GM23338 (cell line): ENCODE measurements at regions not wholly inside any gene's neighbourhood (a gene's known extent, or its start where the extent isn't known, plus 50 kb on each side); places are given as distances from the start of the nearest gene placed in this dataset.

Experiments used
- ATAC-seq: fragments of 200-7000 bp; cut with Tn5 transposase; 3 replicates; pipeline ENCODE4 v1.9.1; 2020
- DNase-seq: peaks from one replicate; pipeline ENCODE4 v3.0.0-alpha.2; 2015; ENCODE audit warnings: low spot score
- H2AFZ ChIP-seq: fragments of 200-600 bp; sonication (generic); 2 replicates; pipeline ENCODE4 v1.8.0; 2016; ENCODE audit warnings: antibody characterized with exemption, mild to moderate bottlenecking, moderate library complexity
- H3F3A ChIP-seq: fragments of 200-600 bp; sonication (generic); replicated peaks from 2 replicates; pipeline ENCODE4 v1.8.0; 2017; ENCODE audit warnings: antibody characterized with exemption, mixed run types, low read depth
- H3K27ac ChIP-seq: fragments of 200-600 bp; sonication (generic); 2 replicates; pipeline ENCODE4 v1.6.1; 2016; ENCODE audit warnings: low read depth
- H3K27me3 ChIP-seq: fragments of 200-600 bp; sonication (generic); 2 replicates; pipeline ENCODE4 v1.8.0; 2016; ENCODE audit warnings: mild to moderate bottlenecking, mixed run types, moderate library complexity; ENCODE audit not compliant: insufficient read depth
- H3K36me3 ChIP-seq: fragments of 200-600 bp; sonication (generic); 2 replicates; pipeline ENCODE4 v1.8.0; 2016; ENCODE audit warnings: mild to moderate bottlenecking; ENCODE audit not compliant: insufficient read depth
- H3K4me1 ChIP-seq: fragments of 200-600 bp; sonication (generic); 2 replicates; pipeline ENCODE4 v1.8.0; 2016; ENCODE audit warnings: mild to moderate bottlenecking, moderate library complexity; ENCODE audit not compliant: insufficient read depth
- H3K4me2 ChIP-seq: fragments of 200-600 bp; sonication (generic); 2 replicates; pipeline ENCODE4 v1.7.1; 2017; ENCODE audit warnings: mixed run types
- H3K4me3 ChIP-seq: fragments of 200-600 bp; sonication (generic); 2 replicates; pipeline ENCODE4 v1.6.1; 2016; ENCODE audit warnings: mixed run types
- H3K79me2 ChIP-seq: fragments of 200-600 bp; sonication (generic); replicated peaks from 2 replicates; pipeline ENCODE4 v1.8.0; 2017; ENCODE audit warnings: mild to moderate bottlenecking; ENCODE audit not compliant: insufficient read depth
- H3K9me2 ChIP-seq: fragments of 200-600 bp; sonication (generic); 2 replicates; pipeline ENCODE4 v1.8.0; 2017; ENCODE audit not compliant: insufficient read depth
- H4K20me1 ChIP-seq: fragments of 200-600 bp; sonication (generic); replicated peaks from 2 replicates; pipeline ENCODE4 v1.8.0; 2017; ENCODE audit warnings: mild to moderate bottlenecking; ENCODE audit not compliant: insufficient read depth
- H3K27ac Mint-ChIP-seq: 2 replicates; pipeline ENCODE4 v1.8.0; 2020; ENCODE audit warnings: inconsistent platforms, mild to moderate bottlenecking, moderate library complexity, mixed read lengths
- H3K27me3 Mint-ChIP-seq: 3 replicates; pipeline ENCODE4 v1.8.0; 2022; ENCODE audit warnings: low read depth, mild to moderate bottlenecking, moderate library complexity, mixed read lengths, inconsistent platforms; ENCODE audit not compliant: insufficient read depth, poor library complexity
- H3K36me3 Mint-ChIP-seq: 3 replicates; pipeline ENCODE4 v1.8.0; 2021; ENCODE audit warnings: low read depth, mild to moderate bottlenecking, inconsistent platforms, moderate library complexity, mixed read lengths
- H3K4me1 Mint-ChIP-seq: 3 replicates; pipeline ENCODE4 v1.8.0; 2020; ENCODE audit warnings: mild to moderate bottlenecking, inconsistent platforms, mixed read lengths
- H3K4me3 Mint-ChIP-seq: 3 replicates; pipeline ENCODE4 v1.8.0; 2021; ENCODE audit warnings: moderate library complexity, mild to moderate bottlenecking, inconsistent platforms, mixed read lengths
- H3K9me3 Mint-ChIP-seq: 3 replicates; pipeline ENCODE4 v1.8.0; 2020; ENCODE audit warnings: moderate library complexity, mild to moderate bottlenecking, inconsistent platforms, mixed read lengths
- CREB1 ChIP-seq: fragments of 250-450 bp; sonication (Bioruptor Pico); IDR thresholded peaks from 2 replicates; pipeline ENCODE4 v1.5.0; 2020; ENCODE audit warnings: low read depth, mild to moderate bottlenecking, moderate library complexity
- EZH2phosphoT487 ChIP-seq: fragments of 200-600 bp; sonication (generic); IDR thresholded peaks from one replicate; pipeline ENCODE4 v1.8.1; 2018; ENCODE audit warnings: antibody characterized with exemption; ENCODE audit not compliant: unreplicated experiment
- POLR2AphosphoS5 ChIP-seq: IDR thresholded peaks from 2 replicates; pipeline ENCODE4 v1.6.1; 2016; ENCODE audit warnings: antibody characterized with exemption, low read depth
- STAT1 ChIP-seq: IDR thresholded peaks from one replicate; pipeline ENCODE4 v1.6.1; 2016; ENCODE audit warnings: antibody characterized with exemption; ENCODE audit not compliant: unreplicated experiment
- ZNF331 ChIP-seq: fragments of 250-450 bp; sonication (Bioruptor Pico); IDR thresholded peaks from 2 replicates; pipeline ENCODE4 v1.5.0; 2020; ENCODE audit warnings: low read depth, mild to moderate bottlenecking, moderate library complexity
- TF ChIP-seq, protein P1 (sequence below): IDR thresholded peaks from one replicate; pipeline ENCODE4 v1.6.1; 2018; ENCODE audit warnings: antibody characterized with exemption; ENCODE audit not compliant: unreplicated experiment
- TF ChIP-seq, protein P2 (sequence below): IDR thresholded peaks from 2 replicates; pipeline ENCODE4 v1.6.1; 2016; ENCODE audit warnings: antibody characterized with exemption
- TF ChIP-seq, protein P3 (sequence below): fragments of 250-450 bp; sonication (Bioruptor Pico); IDR thresholded peaks from 2 replicates; pipeline ENCODE4 v1.5.0; 2020; ENCODE audit warnings: mild to moderate bottlenecking, moderate library complexity

DNA sequence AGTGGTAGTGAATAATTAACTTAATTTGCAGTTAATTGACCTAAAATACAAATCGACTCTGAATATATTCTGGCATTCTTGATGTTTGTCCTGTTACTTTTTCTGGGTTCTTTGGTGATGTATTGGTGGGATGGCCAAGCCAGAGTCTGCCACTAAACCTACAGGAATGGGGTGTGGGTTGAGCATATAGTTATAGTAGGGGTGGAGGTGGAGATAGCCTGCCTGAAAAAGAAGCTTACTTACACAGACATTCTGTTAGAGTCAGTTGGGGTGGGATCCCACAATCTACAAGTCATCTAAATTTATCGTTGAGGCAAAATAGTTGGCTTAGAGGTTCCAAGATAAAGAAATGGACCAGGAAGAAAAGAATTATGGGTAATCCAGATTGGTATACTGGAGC is 787.7 kb downstream of the TMTC2 start:
- no peak overlapping the region for H3K4me3 Mint-ChIP-seq
- H3K4me3 ChIP-seq: no peak overlapping the region
- no peaks in the 10 kb centered on the region for H3K27me3 ChIP-seq
- H3K27me3 Mint-ChIP-seq: no peaks in the 10 kb centered on the region
- H3K27ac Mint-ChIP-seq: no peak overlapping the region
- no peaks in the 10 kb centered on the region for H3F3A ChIP-seq
- no peaks in the 10 kb centered on the region for H4K20me1 ChIP-seq
- H3K4me2 ChIP-seq: no peak overlapping the region
- ATAC-seq (no peak), DNase-seq (no peak)
- H3K36me3 ChIP-seq: no peaks in the 10 kb centered on the region
- H3K4me1 Mint-ChIP-seq: peaks cover 21% of the 10 kb centered on the region
- no peaks in the 10 kb centered on the region for H3K79me2 ChIP-seq
- no peak for TF ChIP-seq CREB1 (CRISPR knock-in tag)
- no peak overlapping the region for H3K27ac ChIP-seq
- peaks cover 4% of the 10 kb centered on the region; the same call in 1 of the 2 replicates for H3K4me1 ChIP-seq
- no peaks in the 10 kb centered on the region for H3K9me3 Mint-ChIP-seq
- H3K9me2 ChIP-seq: no peaks in the 10 kb centered on the region
- no peak overlapping the region for H2AFZ ChIP-seq
- H3K36me3 Mint-ChIP-seq: no peaks in the 10 kb centered on the region

DNA sequence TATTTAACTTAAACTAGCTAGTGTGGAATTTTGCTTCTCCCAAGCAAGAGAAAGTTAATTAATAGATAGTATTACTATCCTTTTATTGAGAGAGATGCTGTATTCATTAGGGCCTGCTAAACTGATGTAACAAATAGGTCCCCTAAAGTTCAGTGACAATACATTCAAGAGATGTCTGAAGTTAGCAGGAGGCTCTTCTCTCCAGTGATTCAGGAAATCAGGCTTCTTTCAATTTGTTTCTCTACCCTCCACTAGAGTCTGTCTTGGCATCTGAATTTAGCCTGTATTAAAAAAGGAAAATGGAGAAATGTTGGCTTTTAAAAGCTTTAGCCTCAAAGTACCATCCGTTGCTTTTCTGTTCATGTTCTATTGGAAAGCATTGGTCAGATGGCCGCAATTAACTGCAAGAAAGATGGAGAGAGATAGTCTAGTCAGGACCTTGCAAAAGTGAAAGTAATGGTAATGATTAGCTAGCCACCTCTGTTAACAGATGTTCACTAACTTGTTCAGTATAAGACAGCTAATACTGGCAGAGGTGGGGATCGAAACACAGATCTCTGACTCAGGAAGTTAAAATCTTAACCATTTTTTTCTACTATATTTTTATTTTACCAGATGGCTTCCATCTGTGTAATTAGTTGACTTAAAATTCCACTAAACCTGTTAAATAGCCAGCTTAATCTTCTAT is 786.8 kb downstream of the TMTC2 start:
- H2AFZ ChIP-seq: 0 out of 2 replicates have a peak overlapping the region, but pooled peaks have one; percentile 19
- H3K36me3 Mint-ChIP-seq: no peaks in the 10 kb centered on the region
- H3K27me3 ChIP-seq: no peaks in the 10 kb centered on the region
- H3K27me3 Mint-ChIP-seq: no peaks in the 10 kb centered on the region
- no peaks in the 10 kb centered on the region for H3K79me2 ChIP-seq
- no peaks in the 10 kb centered on the region for H3K9me3 Mint-ChIP-seq
- no peak for DNase-seq
- no peak overlapping the region for H3K27ac ChIP-seq
- H4K20me1 ChIP-seq: no peaks in the 10 kb centered on the region
- no peak overlapping the region for H3K4me3 Mint-ChIP-seq
- no peak overlapping the region for H3K4me3 ChIP-seq
- no peaks in the 10 kb centered on the region for H3F3A ChIP-seq
- no peak overlapping the region for H3K4me2 ChIP-seq
- peaks cover 21% of the 10 kb centered on the region for H3K4me1 Mint-ChIP-seq
- peaks cover 4% of the 10 kb centered on the region; the same call in 1 of the 2 replicates for H3K4me1 ChIP-seq
- H3K36me3 ChIP-seq: no peaks in the 10 kb centered on the region
- H3K9me2 ChIP-seq: no peaks in the 10 kb centered on the region
- TF ChIP-seq EZH2phosphoT487 (no peak), STAT1 (no peak), ZNF331 (CRISPR knock-in tag) (no peak), POLR2AphosphoS5 (no peak)
- TF ChIP-seq, protein P1, sequence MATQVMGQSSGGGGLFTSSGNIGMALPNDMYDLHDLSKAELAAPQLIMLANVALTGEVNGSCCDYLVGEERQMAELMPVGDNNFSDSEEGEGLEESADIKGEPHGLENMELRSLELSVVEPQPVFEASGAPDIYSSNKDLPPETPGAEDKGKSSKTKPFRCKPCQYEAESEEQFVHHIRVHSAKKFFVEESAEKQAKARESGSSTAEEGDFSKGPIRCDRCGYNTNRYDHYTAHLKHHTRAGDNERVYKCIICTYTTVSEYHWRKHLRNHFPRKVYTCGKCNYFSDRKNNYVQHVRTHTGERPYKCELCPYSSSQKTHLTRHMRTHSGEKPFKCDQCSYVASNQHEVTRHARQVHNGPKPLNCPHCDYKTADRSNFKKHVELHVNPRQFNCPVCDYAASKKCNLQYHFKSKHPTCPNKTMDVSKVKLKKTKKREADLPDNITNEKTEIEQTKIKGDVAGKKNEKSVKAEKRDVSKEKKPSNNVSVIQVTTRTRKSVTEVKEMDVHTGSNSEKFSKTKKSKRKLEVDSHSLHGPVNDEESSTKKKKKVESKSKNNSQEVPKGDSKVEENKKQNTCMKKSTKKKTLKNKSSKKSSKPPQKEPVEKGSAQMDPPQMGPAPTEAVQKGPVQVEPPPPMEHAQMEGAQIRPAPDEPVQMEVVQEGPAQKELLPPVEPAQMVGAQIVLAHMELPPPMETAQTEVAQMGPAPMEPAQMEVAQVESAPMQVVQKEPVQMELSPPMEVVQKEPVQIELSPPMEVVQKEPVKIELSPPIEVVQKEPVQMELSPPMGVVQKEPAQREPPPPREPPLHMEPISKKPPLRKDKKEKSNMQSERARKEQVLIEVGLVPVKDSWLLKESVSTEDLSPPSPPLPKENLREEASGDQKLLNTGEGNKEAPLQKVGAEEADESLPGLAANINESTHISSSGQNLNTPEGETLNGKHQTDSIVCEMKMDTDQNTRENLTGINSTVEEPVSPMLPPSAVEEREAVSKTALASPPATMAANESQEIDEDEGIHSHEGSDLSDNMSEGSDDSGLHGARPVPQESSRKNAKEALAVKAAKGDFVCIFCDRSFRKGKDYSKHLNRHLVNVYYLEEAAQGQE: no peak
- TF ChIP-seq, protein P2, sequence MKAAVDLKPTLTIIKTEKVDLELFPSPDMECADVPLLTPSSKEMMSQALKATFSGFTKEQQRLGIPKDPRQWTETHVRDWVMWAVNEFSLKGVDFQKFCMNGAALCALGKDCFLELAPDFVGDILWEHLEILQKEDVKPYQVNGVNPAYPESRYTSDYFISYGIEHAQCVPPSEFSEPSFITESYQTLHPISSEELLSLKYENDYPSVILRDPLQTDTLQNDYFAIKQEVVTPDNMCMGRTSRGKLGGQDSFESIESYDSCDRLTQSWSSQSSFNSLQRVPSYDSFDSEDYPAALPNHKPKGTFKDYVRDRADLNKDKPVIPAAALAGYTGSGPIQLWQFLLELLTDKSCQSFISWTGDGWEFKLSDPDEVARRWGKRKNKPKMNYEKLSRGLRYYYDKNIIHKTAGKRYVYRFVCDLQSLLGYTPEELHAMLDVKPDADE: no peak
- TF ChIP-seq, protein P3, sequence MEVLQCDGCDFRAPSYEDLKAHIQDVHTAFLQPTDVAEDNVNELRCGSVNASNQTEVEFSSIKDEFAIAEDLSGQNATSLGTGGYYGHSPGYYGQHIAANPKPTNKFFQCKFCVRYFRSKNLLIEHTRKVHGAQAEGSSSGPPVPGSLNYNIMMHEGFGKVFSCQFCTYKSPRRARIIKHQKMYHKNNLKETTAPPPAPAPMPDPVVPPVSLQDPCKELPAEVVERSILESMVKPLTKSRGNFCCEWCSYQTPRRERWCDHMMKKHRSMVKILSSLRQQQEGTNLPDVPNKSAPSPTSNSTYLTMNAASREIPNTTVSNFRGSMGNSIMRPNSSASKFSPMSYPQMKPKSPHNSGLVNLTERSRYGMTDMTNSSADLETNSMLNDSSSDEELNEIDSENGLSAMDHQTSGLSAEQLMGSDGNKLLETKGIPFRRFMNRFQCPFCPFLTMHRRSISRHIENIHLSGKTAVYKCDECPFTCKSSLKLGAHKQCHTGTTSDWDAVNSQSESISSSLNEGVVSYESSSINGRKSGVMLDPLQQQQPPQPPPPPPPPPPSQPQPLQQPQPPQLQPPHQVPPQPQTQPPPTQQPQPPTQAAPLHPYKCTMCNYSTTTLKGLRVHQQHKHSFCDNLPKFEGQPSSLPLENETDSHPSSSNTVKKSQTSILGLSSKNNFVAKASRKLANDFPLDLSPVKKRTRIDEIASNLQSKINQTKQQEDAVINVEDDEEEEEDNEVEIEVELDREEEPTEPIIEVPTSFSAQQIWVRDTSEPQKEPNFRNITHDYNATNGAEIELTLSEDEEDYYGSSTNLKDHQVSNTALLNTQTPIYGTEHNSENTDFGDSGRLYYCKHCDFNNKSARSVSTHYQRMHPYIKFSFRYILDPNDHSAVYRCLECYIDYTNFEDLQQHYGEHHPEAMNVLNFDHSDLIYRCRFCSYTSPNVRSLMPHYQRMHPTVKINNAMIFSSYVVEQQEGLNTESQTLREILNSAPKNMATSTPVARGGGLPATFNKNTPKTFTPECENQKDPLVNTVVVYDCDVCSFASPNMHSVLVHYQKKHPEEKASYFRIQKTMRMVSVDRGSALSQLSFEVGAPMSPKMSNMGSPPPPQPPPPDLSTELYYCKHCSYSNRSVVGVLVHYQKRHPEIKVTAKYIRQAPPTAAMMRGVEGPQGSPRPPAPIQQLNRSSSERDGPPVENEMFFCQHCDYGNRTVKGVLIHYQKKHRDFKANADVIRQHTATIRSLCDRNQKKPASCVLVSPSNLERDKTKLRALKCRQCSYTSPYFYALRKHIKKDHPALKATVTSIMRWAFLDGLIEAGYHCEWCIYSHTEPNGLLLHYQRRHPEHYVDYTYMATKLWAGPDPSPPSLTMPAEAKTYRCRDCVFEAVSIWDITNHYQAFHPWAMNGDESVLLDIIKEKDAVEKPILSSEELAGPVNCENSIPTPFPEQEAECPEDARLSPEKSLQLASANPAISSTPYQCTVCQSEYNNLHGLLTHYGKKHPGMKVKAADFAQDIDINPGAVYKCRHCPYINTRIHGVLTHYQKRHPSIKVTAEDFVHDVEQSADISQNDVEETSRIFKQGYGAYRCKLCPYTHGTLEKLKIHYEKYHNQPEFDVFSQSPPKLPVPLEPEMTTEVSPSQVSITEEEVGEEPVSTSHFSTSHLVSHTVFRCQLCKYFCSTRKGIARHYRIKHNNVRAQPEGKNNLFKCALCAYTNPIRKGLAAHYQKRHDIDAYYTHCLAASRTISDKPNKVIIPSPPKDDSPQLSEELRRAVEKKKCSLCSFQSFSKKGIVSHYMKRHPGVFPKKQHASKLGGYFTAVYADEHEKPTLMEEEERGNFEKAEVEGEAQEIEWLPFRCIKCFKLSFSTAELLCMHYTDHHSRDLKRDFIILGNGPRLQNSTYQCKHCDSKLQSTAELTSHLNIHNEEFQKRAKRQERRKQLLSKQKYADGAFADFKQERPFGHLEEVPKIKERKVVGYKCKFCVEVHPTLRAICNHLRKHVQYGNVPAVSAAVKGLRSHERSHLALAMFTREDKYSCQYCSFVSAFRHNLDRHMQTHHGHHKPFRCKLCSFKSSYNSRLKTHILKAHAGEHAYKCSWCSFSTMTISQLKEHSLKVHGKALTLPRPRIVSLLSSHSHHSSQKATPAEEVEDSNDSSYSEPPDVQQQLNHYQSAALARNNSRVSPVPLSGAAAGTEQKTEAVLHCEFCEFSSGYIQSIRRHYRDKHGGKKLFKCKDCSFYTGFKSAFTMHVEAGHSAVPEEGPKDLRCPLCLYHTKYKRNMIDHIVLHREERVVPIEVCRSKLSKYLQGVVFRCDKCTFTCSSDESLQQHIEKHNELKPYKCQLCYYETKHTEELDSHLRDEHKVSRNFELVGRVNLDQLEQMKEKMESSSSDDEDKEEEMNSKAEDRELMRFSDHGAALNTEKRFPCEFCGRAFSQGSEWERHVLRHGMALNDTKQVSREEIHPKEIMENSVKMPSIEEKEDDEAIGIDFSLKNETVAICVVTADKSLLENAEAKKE: no peak
- no peak for ATAC-seq
- H3K27ac Mint-ChIP-seq: no peak overlapping the region
